ENCODE measurements at regions not wholly inside any gene's neighbourhood (a gene's known extent, or its start where the extent isn't known, plus 50 kb on each side); places are given as distances from the start of the nearest gene placed in this dataset.
"Not testable (repeated sequence)": the region's sequence is repeated elsewhere in the genome, so short reads cannot be mapped to it uniquely, and the experiment has no call there.

- DNase-seq (ENCODE audit: extremely low read depth in 1 of 2, low read depth in 1 of 2): no peak
Observed at GRCh38 chr2:11877764-11878163, 131.3 kb downstream of the LPIN1 start.

DNA sequence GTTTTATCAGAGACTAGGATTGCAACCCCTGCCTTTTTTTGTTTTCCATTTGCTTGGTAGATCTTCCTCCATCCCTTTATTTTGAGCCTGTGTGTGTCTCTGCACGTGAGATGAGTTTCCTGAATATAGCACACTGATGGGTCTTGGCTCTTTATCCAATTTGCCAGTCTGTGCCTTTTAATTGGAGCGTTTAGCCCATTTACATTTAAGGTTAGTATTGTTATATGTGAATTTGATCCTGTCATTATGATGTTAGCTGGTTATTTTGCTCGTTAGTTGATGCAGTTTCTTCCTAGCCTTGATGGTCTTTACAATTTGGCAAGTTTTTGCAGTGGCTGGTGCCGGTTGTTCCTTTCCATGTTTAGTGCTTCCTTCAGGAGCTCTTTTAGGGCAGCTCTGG is 138.8 kb downstream of the LPIN1 start:
- DNase-seq (ENCODE audit: extremely low read depth in 1 of 2, low read depth in 1 of 2): not testable (repeated sequence)

GRCh38 chr2:11886899-11887298 is 140.5 kb downstream of the LPIN1 start:
- not testable (repeated sequence) for DNase-seq (ENCODE audit: extremely low read depth in 1 of 2, low read depth in 1 of 2)

DNA sequence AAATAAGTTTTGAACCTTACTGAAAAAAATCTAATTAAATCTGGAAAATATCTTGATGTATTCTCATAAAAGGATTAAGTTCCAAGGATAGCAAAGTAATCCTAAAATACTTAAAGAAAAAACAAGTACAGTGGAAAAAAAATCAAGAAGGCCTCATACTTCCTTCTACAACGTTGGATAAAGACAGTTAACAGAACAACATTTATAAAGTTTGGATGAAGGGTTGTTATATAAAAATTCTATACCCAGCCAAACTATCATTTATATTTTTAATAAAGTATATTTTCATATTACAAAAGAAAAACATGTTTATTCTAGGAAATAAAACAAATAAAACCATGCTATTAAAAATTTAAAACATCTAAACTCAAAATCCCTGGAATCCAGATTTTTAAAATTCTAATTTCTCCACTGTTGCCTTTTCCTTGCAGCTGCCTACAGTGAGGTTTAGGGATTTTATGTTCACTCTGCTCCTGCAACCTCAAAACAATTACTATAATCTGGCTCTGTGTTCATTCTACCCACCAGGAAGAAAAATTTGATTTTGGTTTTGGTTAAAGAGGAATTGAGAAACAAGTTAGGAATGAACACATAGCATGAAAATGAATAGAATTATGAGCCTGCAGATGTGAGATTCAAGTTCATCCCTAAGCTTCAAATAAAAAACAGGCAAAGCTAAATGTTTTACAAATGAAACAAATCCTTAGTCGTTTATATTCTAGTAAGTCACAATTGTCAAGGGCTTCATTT is 142.8 kb downstream of the LPIN1 start:
- no peak for DNase-seq (ENCODE audit: extremely low read depth in 1 of 2, low read depth in 1 of 2)

DNA sequence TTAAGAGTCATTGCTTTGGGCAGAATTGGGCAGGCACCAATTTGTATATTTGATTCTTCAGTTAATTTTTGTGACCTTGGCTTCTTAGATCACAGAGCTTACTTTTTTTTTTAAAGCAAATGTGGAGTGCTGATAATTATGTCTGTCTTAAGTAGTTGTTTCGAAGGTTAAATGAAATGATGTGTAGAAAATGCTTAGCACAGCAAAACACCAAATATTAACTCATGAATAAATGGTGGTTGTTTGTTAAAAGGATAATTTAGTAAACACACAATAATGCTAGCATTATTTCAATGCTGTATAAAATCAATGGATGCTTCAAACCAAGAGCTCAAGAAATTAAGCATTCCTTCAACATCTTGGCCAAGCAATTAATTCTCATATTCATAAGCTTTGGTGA is 143.4 kb downstream of the LPIN1 start:
- DNase-seq (ENCODE audit: extremely low read depth in 1 of 2, low read depth in 1 of 2): no peak

DNA sequence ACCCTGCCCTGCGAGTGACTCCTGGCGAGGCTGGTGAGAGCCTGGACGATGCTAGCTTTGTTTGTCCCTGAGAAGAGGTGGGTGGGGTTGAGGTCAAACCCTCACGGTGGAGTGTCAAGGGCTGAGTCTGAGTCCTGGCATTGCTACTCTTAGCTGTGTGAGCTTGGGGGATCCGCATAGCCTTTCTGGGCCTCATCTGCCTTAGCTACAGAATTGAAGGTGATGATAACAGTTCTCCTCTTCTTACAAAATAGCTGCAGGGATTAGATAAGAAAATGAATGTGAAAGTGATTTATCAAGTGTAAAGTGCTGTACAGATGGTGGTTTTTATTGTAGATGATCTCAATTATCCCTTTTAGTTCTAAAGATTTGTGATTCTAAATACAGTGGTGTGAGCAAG is 144.6 kb downstream of the LPIN1 start:
- no peak for DNase-seq (ENCODE audit: extremely low read depth in 1 of 2, low read depth in 1 of 2)

- DNase-seq (ENCODE audit: extremely low read depth in 1 of 2, low read depth in 1 of 2): no peak
Observed at GRCh38 chr2:11891671-11892440, 145.4 kb downstream of the LPIN1 start.

- DNase-seq (ENCODE audit: extremely low read depth in 1 of 2, low read depth in 1 of 2): no peak
Observed at GRCh38 chr2:11896386-11896785, 150.0 kb downstream of the LPIN1 start.

- no peak for DNase-seq (ENCODE audit: extremely low read depth in 1 of 2, low read depth in 1 of 2)
Observed at GRCh38 chr2:11898576-11898975, 152.1 kb downstream of the LPIN1 start.

DNA sequence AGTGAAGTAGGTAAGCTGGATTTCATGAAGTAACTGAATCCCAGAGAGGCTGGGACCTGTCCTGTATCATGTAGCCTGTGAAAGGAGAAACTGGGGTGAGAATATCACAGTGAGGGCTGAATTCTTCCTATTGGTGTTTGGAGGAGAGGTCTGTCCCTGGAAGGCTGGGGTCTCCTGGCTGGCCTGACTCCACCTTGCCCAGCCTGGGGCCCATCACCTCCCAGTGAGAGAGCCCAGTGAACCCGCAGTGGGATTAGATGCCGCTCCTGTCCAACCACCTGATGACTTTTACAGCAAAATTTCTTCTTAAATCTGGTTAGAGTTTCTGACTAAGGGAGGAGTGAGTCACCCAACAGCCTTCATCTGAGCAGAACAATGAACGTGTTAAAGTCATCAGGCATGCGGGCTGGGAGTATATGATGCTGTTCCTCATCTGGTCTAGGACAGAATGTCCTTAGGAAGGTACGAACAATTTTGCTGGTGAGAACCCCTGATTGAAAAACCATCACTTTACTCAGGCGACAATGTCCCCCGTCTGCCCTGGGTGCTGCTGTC is 152.9 kb downstream of the LPIN1 start:
- no peak for DNase-seq (ENCODE audit: extremely low read depth in 1 of 2, low read depth in 1 of 2)

- not testable (repeated sequence) for DNase-seq (ENCODE audit: extremely low read depth in 1 of 2, low read depth in 1 of 2)
Observed at GRCh38 chr2:11900891-11901290, 154.5 kb downstream of the LPIN1 start.

- DNase-seq (ENCODE audit: extremely low read depth in 1 of 2, low read depth in 1 of 2): no peak
Observed at GRCh38 chr2:11901351-11902069, 155.1 kb downstream of the LPIN1 start.

DNA sequence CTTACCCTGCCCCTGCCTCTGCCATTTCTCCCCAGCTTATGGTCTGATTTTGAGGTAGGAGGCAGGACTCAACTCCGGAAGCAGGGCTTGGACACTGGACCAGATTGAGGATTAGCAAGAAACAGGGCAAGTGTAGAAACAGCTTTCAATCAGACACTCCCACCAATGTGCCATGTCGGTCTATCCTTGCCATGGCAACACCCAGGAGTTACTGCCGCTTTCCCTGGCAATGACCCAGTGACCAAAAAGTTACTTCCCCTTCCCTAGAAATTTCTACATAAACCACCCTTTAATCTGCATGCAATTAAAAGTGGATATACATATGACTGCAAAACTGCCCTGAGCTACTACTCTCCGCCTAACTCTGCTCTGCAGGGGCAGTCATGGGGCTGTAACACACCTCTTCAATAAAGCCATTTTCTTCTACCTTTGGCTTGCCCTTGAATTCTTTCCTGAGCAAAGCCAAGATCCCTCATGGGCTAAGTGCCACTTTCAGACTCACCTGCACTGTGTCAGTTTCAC is 156.7 kb downstream of the LPIN1 start:
- DNase-seq (ENCODE audit: extremely low read depth in 1 of 2, low read depth in 1 of 2): no peak

GRCh38 chr2:11904029-11904428 is 157.6 kb downstream of the LPIN1 start:
- no peak for DNase-seq (ENCODE audit: extremely low read depth in 1 of 2, low read depth in 1 of 2)

GRCh38 chr2:11904941-11905340 is 158.5 kb downstream of the LPIN1 start:
- no peak for DNase-seq (ENCODE audit: extremely low read depth in 1 of 2, low read depth in 1 of 2)

GRCh38 chr2:11907190-11907589 is 160.8 kb downstream of the LPIN1 start:
- no peak for DNase-seq (ENCODE audit: extremely low read depth in 1 of 2, low read depth in 1 of 2)

DNA sequence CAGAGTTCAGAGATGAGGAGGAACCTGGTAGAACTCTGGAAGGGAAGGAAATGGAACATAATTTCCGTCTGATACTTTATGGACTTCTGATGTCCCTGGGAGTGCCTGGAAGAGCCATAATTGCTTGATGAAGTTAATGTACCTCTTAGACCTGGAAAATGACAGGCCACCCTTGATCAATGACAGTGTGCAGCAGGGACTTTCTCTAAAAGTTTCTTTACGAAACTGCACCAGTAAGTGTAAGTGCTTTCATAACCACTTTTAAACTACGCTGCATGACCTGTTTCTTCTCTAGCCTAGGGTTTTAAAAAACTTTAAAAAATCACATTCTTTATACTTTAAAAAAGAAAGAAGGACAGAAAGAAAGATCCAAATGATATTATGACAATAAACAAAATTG is 164.5 kb downstream of the LPIN1 start:
- no peak for DNase-seq (ENCODE audit: extremely low read depth in 1 of 2, low read depth in 1 of 2)

DNA sequence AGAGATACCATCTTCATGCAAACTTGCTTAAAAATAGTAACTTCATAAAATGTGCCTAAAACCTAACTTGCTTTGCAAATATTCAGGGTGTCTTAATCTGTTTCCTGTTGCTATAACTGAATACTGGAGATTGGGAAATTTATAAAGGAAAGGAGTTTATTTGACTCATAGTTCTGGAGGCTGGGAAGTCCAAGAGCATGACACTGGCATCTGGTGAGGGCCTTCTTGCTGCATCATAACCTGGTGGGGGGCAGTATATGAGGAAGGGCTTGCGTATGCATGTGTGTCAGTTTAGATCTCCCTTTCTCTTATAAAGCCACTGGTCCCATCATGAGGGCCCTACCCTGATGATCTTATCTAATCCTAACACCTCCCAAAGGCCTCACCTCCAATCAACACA is 166.5 kb downstream of the LPIN1 start:
- no peak for DNase-seq (ENCODE audit: extremely low read depth in 1 of 2, low read depth in 1 of 2)

GRCh38 chr2:11914455-11914854 is 168.0 kb downstream of the LPIN1 start:
- no peak for DNase-seq (ENCODE audit: extremely low read depth in 1 of 2, low read depth in 1 of 2)

DNA sequence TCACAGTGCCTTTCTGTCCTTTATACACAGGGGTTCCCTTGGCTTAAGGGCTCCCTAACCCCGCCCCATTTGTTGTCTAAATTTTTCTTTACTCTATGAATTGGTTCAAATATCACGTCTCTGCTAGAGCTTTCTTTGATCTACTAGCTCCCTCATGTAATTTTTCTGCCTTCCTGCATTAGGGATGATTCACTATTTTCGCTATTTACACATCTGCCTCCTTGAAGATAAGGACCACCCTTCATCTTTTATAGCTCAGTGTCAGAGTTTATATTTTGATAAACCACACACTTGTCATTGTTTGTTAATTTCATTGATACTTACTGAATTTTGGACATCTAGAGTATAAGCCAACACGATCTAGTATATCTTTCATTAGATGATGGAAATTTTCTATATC is 169.2 kb downstream of the LPIN1 start:
- DNase-seq (ENCODE audit: extremely low read depth in 1 of 2, low read depth in 1 of 2): no peak

- DNase-seq (ENCODE audit: extremely low read depth in 1 of 2, low read depth in 1 of 2): no peak
Observed at GRCh38 chr2:11919953-11920352, 173.5 kb downstream of the LPIN1 start.

Measured in stimulated activated CD8-positive, alpha-beta memory T cell treated with anti-CD3 and anti-CD28 coated beads, Interleukin-7, amount 100 ng/mL, for 48 hours (primary cell).